ENCODE measurements at regions not wholly inside any gene's neighbourhood (a gene's known extent, or its start where the extent isn't known, plus 50 kb on each side); places are given as distances from the start of the nearest gene placed in this dataset.

DNA sequence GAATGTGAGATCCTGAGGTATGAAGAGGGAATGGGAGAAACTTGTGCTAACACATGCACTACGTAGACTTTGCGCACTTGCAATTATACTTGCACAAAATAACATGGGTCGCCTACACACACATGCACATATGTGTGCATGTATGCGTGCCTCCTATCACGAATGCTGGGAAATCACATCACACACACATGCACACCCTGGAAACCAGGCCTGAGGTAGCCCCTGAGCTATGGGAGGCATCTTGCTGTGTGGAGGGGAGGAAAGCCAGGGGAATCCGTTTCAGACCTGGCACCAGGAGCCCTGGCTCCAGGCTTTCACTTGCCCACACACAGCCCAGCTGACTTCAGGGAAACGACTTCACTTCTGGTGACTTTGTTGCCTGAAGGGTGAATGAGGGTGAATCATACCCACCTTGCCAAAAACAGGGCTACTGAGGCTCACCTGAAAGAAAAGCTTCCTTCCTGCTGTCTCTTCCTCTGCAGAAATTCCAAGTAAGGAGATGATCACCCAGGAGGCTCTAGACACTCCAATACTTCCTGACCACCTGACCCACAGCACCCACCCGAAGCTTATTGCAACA is 136.0 kb upstream of the NGF start:
- H3K4me3 ChIP-seq = no peak overlapping the region
- no peaks in the 10 kb centered on the region for H3K9me3 ChIP-seq
- no peaks in the 10 kb centered on the region for H3K36me3 ChIP-seq
- 77 to 81% methylated on average over 8 of the region's 8 CpGs for WGBS, 2 donors
- H3K27me3 ChIP-seq = peaks cover 0 to 6% (median 0%) of the 10 kb centered on the region in 3 donors
- no peak for TF ChIP-seq EP300 (IDR thresholded peaks at IDR 0.05)
- TF ChIP-seq POLR2AphosphoS5 (IDR thresholded peaks at IDR 0.05) = no peak
- TF ChIP-seq POLR2A (IDR thresholded peaks at IDR 0.05) = no peak
- TF ChIP-seq, protein P1, sequence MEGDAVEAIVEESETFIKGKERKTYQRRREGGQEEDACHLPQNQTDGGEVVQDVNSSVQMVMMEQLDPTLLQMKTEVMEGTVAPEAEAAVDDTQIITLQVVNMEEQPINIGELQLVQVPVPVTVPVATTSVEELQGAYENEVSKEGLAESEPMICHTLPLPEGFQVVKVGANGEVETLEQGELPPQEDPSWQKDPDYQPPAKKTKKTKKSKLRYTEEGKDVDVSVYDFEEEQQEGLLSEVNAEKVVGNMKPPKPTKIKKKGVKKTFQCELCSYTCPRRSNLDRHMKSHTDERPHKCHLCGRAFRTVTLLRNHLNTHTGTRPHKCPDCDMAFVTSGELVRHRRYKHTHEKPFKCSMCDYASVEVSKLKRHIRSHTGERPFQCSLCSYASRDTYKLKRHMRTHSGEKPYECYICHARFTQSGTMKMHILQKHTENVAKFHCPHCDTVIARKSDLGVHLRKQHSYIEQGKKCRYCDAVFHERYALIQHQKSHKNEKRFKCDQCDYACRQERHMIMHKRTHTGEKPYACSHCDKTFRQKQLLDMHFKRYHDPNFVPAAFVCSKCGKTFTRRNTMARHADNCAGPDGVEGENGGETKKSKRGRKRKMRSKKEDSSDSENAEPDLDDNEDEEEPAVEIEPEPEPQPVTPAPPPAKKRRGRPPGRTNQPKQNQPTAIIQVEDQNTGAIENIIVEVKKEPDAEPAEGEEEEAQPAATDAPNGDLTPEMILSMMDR (IDR thresholded peaks at IDR 0.05) = no peak
- no peak for DNase-seq
- no peak overlapping the region for H3K27ac ChIP-seq
- peaks cover 0 to 7% (median 2%) of the 10 kb centered on the region in 4 donors for H3K4me1 ChIP-seq
- intact Hi-C loops (cut with DNase I) = no loop called here

DNA sequence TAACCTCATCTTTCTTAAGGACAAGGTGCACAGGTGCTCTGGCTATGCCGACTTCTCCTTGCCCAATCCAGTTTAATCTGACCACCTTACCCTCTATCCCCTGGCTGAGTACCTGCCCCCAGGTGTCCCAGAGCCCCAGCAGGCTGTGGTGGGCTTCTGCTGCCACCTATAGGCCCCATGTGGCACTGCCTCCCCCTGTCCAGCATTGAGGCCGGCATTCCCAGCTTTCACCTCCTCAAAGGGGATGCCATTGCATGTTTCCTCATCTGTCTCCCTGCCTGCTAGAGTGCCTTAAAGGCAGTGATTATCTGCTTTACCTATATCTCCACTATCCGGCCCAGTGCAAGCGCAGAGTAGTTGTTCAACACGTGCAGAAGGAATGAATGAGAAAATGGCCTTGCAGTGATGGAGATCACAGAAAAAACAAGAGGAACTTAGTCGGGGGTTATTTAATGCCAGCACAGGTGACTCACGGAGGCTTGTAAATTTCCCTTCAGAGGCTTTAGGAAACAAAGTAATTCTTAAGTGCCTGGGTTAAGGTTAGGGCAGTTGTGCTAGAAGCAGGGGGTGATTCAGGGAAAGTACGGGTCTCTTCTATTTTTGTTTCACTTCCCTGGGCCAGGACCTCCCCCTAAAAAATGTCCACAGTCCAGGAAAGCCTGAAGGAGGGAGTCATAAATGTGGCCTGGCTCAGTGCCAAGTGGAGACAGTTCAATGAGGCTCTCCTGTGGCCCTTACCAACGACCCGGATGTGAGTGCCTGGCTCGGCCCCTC is 131.8 kb upstream of the NGF start:
- Histone ChIP-seq H3K4me1 (peaks cover 0 to 7% (median 0%) of the 10 kb centered on the region in 4 donors), H3K36me3 (no peaks in the 10 kb centered on the region), H3K9me3 (no peaks in the 10 kb centered on the region), H3K27me3 (no peaks in the 10 kb centered on the region), H3K27ac (no peak overlapping the region), H3K4me3 (no peak overlapping the region)
- WGBS, 2 donors = 9 to 29% methylated on average over 11 of the region's 11 CpGs
- TF ChIP-seq, protein P1 (IDR thresholded peaks at IDR 0.05) = peak; percentile 47 to 87 (median 78)
- TF ChIP-seq POLR2A (IDR thresholded peaks at IDR 0.05) = no peak
- intact Hi-C loops (cut with DNase I) = loop anchor here (1.0 to 10.0 kb wide), 3 partner anchors 125 to 475 kb away; no protein-coding TSS in a partner anchor
- DNase-seq = no peak

DNA sequence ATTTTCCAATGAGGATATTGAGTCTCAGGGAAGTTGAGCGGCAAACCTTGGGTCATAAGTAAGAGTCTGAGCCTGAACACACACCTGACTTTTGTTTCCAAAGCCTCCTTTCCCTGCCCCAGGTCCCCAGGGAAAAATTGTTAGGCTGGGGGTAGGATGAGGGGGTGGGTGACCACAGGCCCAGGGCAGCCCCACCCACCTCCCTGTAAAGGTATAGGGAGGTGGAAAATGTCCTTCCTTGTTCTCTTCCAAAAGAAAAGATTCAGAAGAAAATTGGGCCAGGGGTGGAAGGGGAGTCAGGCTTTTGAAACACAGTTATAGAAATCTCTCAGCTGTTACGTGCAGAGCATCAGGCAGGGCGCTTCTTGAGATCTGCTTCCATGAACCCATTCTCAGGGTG is 129.7 kb upstream of the NGF start:
- no peak overlapping the region for H3K4me3 ChIP-seq
- WGBS, 2 donors = 94 to 96% methylated on average over 3 of the region's 3 CpGs
- DNase-seq = no peak
- no peak overlapping the region for H3K27ac ChIP-seq
- TF ChIP-seq POLR2AphosphoS5 (IDR thresholded peaks at IDR 0.05) (no peak), EP300 (IDR thresholded peaks at IDR 0.05) (no peak), POLR2A (IDR thresholded peaks at IDR 0.05) (no peak)
- TF ChIP-seq, protein P1 (IDR thresholded peaks at IDR 0.05) = no peak
- no peaks in the 10 kb centered on the region for H3K36me3 ChIP-seq
- H3K9me3 ChIP-seq = no peaks in the 10 kb centered on the region
- peaks cover 0 to 7% (median 0%) of the 10 kb centered on the region in 4 donors for H3K4me1 ChIP-seq
- intact Hi-C loops (cut with DNase I) = loop anchor here (10.0 kb wide), 2 partner anchors 127 to 473 kb away; no protein-coding TSS in a partner anchor
- H3K27me3 ChIP-seq = no peaks in the 10 kb centered on the region

DNA sequence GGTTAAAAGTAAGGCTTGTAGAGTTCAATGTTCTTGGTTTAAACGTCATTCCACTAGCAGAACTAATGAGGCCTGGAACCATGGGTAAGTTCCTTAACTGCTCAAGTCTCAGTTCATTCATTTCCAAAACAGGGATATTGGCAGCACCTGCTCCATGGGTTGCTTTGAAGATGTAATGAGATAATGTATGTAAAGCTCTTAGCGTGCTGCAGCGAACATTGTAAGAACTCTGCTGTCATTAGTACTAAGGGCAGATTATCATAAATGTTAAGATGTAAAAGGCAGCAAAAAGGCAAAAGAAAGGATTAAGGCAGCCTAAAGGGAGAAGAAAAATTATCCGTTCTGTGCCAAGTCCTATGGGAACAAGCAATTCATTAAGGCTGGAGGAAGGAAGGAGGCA is 129.1 kb upstream of the NGF start:
- 88 to 91% methylated on average over 4 of the region's 4 CpGs for WGBS, 2 donors
- TF ChIP-seq POLR2AphosphoS5 (IDR thresholded peaks at IDR 0.05) (no peak), EP300 (IDR thresholded peaks at IDR 0.05) (no peak), POLR2A (IDR thresholded peaks at IDR 0.05) (no peak)
- TF ChIP-seq, protein P1 (IDR thresholded peaks at IDR 0.05) = no peak
- no peak for DNase-seq
- Histone ChIP-seq H3K27me3 (no peaks in the 10 kb centered on the region), H3K9me3 (no peaks in the 10 kb centered on the region), H3K36me3 (no peaks in the 10 kb centered on the region), H3K4me1 (peaks cover 0 to 7% (median 0%) of the 10 kb centered on the region in 4 donors), H3K27ac (no peak overlapping the region), H3K4me3 (no peak overlapping the region)
- intact Hi-C loops (cut with DNase I) = loop anchor here (10.0 kb wide), 2 partner anchors 128 to 472 kb away; no protein-coding TSS in a partner anchor
